ENCODE measurements at regions not wholly inside any gene's neighbourhood (a gene's known extent, or its start where the extent isn't known, plus 50 kb on each side); places are given as distances from the start of the nearest gene placed in this dataset.

- Histone ChIP-seq H3K27ac (peak overlapping the region in 1 of 4 donors; percentile 21), H3K4me3 (no peak overlapping the region), H3K36me3 (no peaks in the 10 kb centered on the region), H3K9me3 (no peaks in the 10 kb centered on the region), H3K27me3 (peaks cover 0 to 99% (median 5%) of the 10 kb centered on the region in 4 donors), H3K4me1 (peaks cover 8 to 31% (median 12%) of the 10 kb centered on the region in 3 donors)
- 75 to 77% methylated on average over 8 of the region's 8 CpGs for WGBS, 2 donors
- no peak for TF ChIP-seq CTCF (IDR thresholded peaks at IDR 0.05)
- TF ChIP-seq POLR2A (IDR thresholded peaks at IDR 0.05): no peak
- intact Hi-C loops (cut with DNase I): no loop called here
- no peak for DNase-seq
These were observed 145.7 kb upstream of the GLI2 start for GRCh38 chr2:120589771-120590608.

GRCh38 chr2:120590841-120591240 is 144.8 kb upstream of the GLI2 start:
- no peak for TF ChIP-seq POLR2A (IDR thresholded peaks at IDR 0.05)
- TF ChIP-seq CTCF (IDR thresholded peaks at IDR 0.05): no peak
- 100% methylated on average over 1 of the region's 1 CpG; no CpG with 5 or more reads in 1 of the 2 donors for WGBS, 2 donors
- no peaks in the 10 kb centered on the region for H3K9me3 ChIP-seq

GRCh38 chr2:120591572-120591971 is 144.1 kb upstream of the GLI2 start:
- no peak for DNase-seq
- Histone ChIP-seq H3K27me3 (peaks cover 0 to 98% (median 3%) of the 10 kb centered on the region in 4 donors), H3K4me3 (no peak overlapping the region), H3K9me3 (no peaks in the 10 kb centered on the region), H3K36me3 (no peaks in the 10 kb centered on the region), H3K27ac (no peak overlapping the region), H3K4me1 (peaks cover 12 to 41% (median 19%) of the 10 kb centered on the region in 3 donors)
- WGBS, 2 donors: 80 to 91% methylated on average over 5 to 7 of the region's 7 CpGs
- intact Hi-C loops (cut with DNase I): no loop called here
- no peak for TF ChIP-seq CTCF (IDR thresholded peaks at IDR 0.05)
- no peak for TF ChIP-seq POLR2A (IDR thresholded peaks at IDR 0.05)

More at GRCh38 chr2:120590841-120591240, 144.8 kb upstream of the GLI2 start:
- peaks cover 12 to 35% (median 13%) of the 10 kb centered on the region in 3 donors for H3K4me1 ChIP-seq
- intact Hi-C loops (cut with DNase I): no loop called here
- H3K36me3 ChIP-seq: no peaks in the 10 kb centered on the region
- H3K4me3 ChIP-seq: no peak overlapping the region
- no peak overlapping the region for H3K27ac ChIP-seq
- no peak for DNase-seq
- H3K27me3 ChIP-seq: peaks cover 0 to 99% (median 5%) of the 10 kb centered on the region in 4 donors

GRCh38 chr2:120592084-120592483 is 143.6 kb upstream of the GLI2 start:
- peaks cover 0 to 95% (median under 1%) of the 10 kb centered on the region in 4 donors for H3K27me3 ChIP-seq
- no peaks in the 10 kb centered on the region for H3K36me3 ChIP-seq
- TF ChIP-seq POLR2A (IDR thresholded peaks at IDR 0.05) (no peak), CTCF (IDR thresholded peaks at IDR 0.05) (no peak)
- intact Hi-C loops (cut with DNase I): no loop called here
- H3K4me3 ChIP-seq: no peak overlapping the region
- peaks cover 9 to 40% (median 15%) of the 10 kb centered on the region in 3 donors for H3K4me1 ChIP-seq
- H3K9me3 ChIP-seq: no peaks in the 10 kb centered on the region
- H3K27ac ChIP-seq: no peak overlapping the region
- 73 to 81% methylated on average over 3 to 4 of the region's 10 CpGs for WGBS, 2 donors
- DNase-seq: no peak

GRCh38 chr2:120593921-120594686 is 141.6 kb upstream of the GLI2 start:
- intact Hi-C loops (cut with DNase I): no loop called here
- Histone ChIP-seq H3K27ac (no peak overlapping the region), H3K9me3 (no peaks in the 10 kb centered on the region), H3K4me1 (peaks cover 0 to 41% (median 19%) of the 10 kb centered on the region in 3 donors), H3K27me3 (peaks cover 0 to 95% (median 0%) of the 10 kb centered on the region in 4 donors), H3K4me3 (no peak overlapping the region), H3K36me3 (no peaks in the 10 kb centered on the region)
- DNase-seq: no peak
- WGBS, 2 donors: 40 to 51% methylated on average over 5 to 8 of the region's 9 CpGs
- TF ChIP-seq POLR2A (IDR thresholded peaks at IDR 0.05): no peak
- TF ChIP-seq CTCF (IDR thresholded peaks at IDR 0.05): no peak

All from esophagus squamous epithelium (tissue), 5 donors.